Liver (tissue), 7 donors: ENCODE measurements at regions not wholly inside any gene's neighbourhood (a gene's known extent, or its start where the extent isn't known, plus 50 kb on each side); places are given as distances from the start of the nearest gene placed in this dataset.

Experiments
- DNase-seq: peaks from one replicate; pipeline ENCODE4 v3.0.0-alpha.2; 2017; ENCODE audit warnings: low spot score
- H3K27ac ChIP-seq, 2 donors: one replicate each; pipeline ENCODE4 v1.7.0; 2013; ENCODE audit warnings: inconsistent platforms in 2 of 2, low read length in 2 of 2, control low read depth in 1 of 2, low read depth in 1 of 2, mild to moderate bottlenecking in 1 of 2
- H3K27me3 ChIP-seq, 4 donors: one replicate each; pipeline versions ENCODE4 v1.6.1 to v1.7.0; 2013; ENCODE audit warnings: low read length in 3 of 4, inconsistent platforms in 1 of 4, mild to moderate bottlenecking in 1 of 4, moderate library complexity in 1 of 4; ENCODE audit not compliant: control insufficient read depth in 4 of 4, insufficient read depth in 4 of 4
- H3K36me3 ChIP-seq, 4 donors: one replicate each; pipeline versions ENCODE4 v1.6.1 to v1.7.0; 2013; ENCODE audit warnings: low read length in 3 of 4, mild to moderate bottlenecking in 3 of 4, low read depth in 1 of 4, moderate library complexity in 1 of 4; ENCODE audit not compliant: control insufficient read depth in 4 of 4, insufficient read depth in 3 of 4
- H3K4me1 ChIP-seq, 4 donors: one replicate each; pipeline versions ENCODE4 v1.6.1 to v1.7.0; 2013; ENCODE audit warnings: low read length in 3 of 4, mild to moderate bottlenecking in 3 of 4, moderate library complexity in 1 of 4; ENCODE audit not compliant: control insufficient read depth in 4 of 4, insufficient read depth in 4 of 4
- H3K4me3 ChIP-seq, 3 donors: one replicate each; pipeline versions ENCODE4 v1.6.1 to v1.7.0; 2013; ENCODE audit warnings: low read length in 3 of 3, control low read depth in 1 of 3, low read depth in 1 of 3, mild to moderate bottlenecking in 1 of 3
- H3K9ac ChIP-seq, 2 donors: one replicate each; pipeline ENCODE4 v1.7.0; 2013; ENCODE audit warnings: low read length in 2 of 2, mild to moderate bottlenecking in 2 of 2, moderate library complexity in 2 of 2, control low read depth in 1 of 2, low read depth in 1 of 2
- H3K9me3 ChIP-seq, 4 donors: one replicate each; pipeline versions ENCODE4 v1.6.1 to v1.7.0; 2013; ENCODE audit warnings: low read length in 3 of 4; ENCODE audit not compliant: control insufficient read depth in 4 of 4
- ATF3 ChIP-seq: IDR thresholded peaks from 2 replicates; pipeline ENCODE4 v1.6.1; 2016; ENCODE audit warnings: antibody characterized with exemption
- GABPA ChIP-seq, 2 donors: IDR thresholded peaks in 1 of 2; conservative IDR thresholded peaks in 1 of 2; 2 replicates each; pipeline ENCODE4 v1.6.1; 2016; ENCODE audit warnings: antibody characterized with exemption in 2 of 2, mild to moderate bottlenecking in 1 of 2, moderate library complexity in 1 of 2
- HNF4A ChIP-seq, 2 donors: conservative IDR thresholded peaks; 2 replicates each; pipeline ENCODE4 v1.6.1; 2016; ENCODE audit warnings: antibody characterized with exemption in 2 of 2, mild to moderate bottlenecking in 2 of 2
- HNF4G ChIP-seq: IDR thresholded peaks from 2 replicates; pipeline ENCODE4 v1.6.1; 2016; ENCODE audit warnings: antibody characterized with exemption
- NR2F2 ChIP-seq: IDR thresholded peaks from 2 replicates; pipeline ENCODE4 v1.6.1; 2016; ENCODE audit warnings: antibody characterized with exemption
- RAD21 ChIP-seq, 2 donors: IDR thresholded peaks; 2 replicates each; pipeline ENCODE4 v1.6.1; 2016; ENCODE audit warnings: antibody characterized with exemption in 2 of 2, mild to moderate bottlenecking in 2 of 2
- SP1 ChIP-seq: IDR thresholded peaks from 2 replicates; pipeline ENCODE4 v1.6.1; 2018; ENCODE audit warnings: antibody characterized with exemption, mild to moderate bottlenecking
- TAF1 ChIP-seq: conservative IDR thresholded peaks from 2 replicates; pipeline ENCODE4 v1.6.1; 2016; ENCODE audit warnings: antibody characterized with exemption, mild to moderate bottlenecking
- YY1 ChIP-seq: IDR thresholded peaks from 2 replicates; pipeline ENCODE4 v1.6.1; 2016; ENCODE audit warnings: antibody characterized with exemption, mild to moderate bottlenecking
- WGBS: extraction: QIAGEN DNeasy Blood & Tissue Kit; methylation state at CpG from one replicate; pipeline ENCODE4 v1.1.7; 2013; 5-methylcytosine and 5-hydroxymethylcytosine counted together
- TF ChIP-seq, protein P1 (sequence below): IDR thresholded peaks from 2 replicates; pipeline ENCODE4 v1.6.1; 2016; ENCODE audit warnings: antibody characterized with exemption, mild to moderate bottlenecking
- TF ChIP-seq, protein P2 (sequence below): IDR thresholded peaks from 2 replicates; pipeline ENCODE4 v1.6.1; 2016; ENCODE audit warnings: antibody characterized with exemption
- TF ChIP-seq, protein P3 (sequence below): IDR thresholded peaks from 2 replicates; pipeline ENCODE4 v1.6.1; 2016; ENCODE audit warnings: antibody characterized with exemption
- donor health status: healthy.
- donor health status: healthy.
- donor health status: healthy.
- donor health status: healthy.

GRCh38 chr10:6746782-6747181 is 166.7 kb upstream of the PRKCQ start:
- no peak overlapping the region for H3K9ac ChIP-seq
- no peaks in the 10 kb centered on the region for H3K27me3 ChIP-seq
- no peaks in the 10 kb centered on the region for H3K4me1 ChIP-seq
- 64% methylated on average over 5 of the region's 5 CpGs for WGBS
- no peak overlapping the region for H3K27ac ChIP-seq
- TF ChIP-seq NR2F2 (no peak), RAD21 (IDR thresholded peaks at IDR 0.05) (no peak), HNF4G (no peak), SP1 (no peak), TAF1 (no peak), GABPA (IDR thresholded peaks at IDR 0.05 in 1 of 2, conservative IDR thresholded peaks at IDR 0.05 in 1 of 2) (no peak), ATF3 (no peak)
- TF ChIP-seq, protein P1, sequence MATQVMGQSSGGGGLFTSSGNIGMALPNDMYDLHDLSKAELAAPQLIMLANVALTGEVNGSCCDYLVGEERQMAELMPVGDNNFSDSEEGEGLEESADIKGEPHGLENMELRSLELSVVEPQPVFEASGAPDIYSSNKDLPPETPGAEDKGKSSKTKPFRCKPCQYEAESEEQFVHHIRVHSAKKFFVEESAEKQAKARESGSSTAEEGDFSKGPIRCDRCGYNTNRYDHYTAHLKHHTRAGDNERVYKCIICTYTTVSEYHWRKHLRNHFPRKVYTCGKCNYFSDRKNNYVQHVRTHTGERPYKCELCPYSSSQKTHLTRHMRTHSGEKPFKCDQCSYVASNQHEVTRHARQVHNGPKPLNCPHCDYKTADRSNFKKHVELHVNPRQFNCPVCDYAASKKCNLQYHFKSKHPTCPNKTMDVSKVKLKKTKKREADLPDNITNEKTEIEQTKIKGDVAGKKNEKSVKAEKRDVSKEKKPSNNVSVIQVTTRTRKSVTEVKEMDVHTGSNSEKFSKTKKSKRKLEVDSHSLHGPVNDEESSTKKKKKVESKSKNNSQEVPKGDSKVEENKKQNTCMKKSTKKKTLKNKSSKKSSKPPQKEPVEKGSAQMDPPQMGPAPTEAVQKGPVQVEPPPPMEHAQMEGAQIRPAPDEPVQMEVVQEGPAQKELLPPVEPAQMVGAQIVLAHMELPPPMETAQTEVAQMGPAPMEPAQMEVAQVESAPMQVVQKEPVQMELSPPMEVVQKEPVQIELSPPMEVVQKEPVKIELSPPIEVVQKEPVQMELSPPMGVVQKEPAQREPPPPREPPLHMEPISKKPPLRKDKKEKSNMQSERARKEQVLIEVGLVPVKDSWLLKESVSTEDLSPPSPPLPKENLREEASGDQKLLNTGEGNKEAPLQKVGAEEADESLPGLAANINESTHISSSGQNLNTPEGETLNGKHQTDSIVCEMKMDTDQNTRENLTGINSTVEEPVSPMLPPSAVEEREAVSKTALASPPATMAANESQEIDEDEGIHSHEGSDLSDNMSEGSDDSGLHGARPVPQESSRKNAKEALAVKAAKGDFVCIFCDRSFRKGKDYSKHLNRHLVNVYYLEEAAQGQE = no peak
- TF ChIP-seq, protein P2, sequence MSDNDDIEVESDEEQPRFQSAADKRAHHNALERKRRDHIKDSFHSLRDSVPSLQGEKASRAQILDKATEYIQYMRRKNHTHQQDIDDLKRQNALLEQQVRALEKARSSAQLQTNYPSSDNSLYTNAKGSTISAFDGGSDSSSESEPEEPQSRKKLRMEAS = no peak
- TF ChIP-seq, protein P3, sequence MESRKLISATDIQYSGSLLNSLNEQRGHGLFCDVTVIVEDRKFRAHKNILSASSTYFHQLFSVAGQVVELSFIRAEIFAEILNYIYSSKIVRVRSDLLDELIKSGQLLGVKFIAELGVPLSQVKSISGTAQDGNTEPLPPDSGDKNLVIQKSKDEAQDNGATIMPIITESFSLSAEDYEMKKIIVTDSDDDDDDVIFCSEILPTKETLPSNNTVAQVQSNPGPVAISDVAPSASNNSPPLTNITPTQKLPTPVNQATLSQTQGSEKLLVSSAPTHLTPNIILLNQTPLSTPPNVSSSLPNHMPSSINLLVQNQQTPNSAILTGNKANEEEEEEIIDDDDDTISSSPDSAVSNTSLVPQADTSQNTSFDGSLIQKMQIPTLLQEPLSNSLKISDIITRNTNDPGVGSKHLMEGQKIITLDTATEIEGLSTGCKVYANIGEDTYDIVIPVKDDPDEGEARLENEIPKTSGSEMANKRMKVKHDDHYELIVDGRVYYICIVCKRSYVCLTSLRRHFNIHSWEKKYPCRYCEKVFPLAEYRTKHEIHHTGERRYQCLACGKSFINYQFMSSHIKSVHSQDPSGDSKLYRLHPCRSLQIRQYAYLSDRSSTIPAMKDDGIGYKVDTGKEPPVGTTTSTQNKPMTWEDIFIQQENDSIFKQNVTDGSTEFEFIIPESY = no peak
- no peaks in the 10 kb centered on the region for H3K36me3 ChIP-seq
- DNase-seq = no peak
- no peak overlapping the region for H3K4me3 ChIP-seq
- peaks cover 0 to 1% (median 0%) of the 10 kb centered on the region in 4 donors for H3K9me3 ChIP-seq

- no peak overlapping the region for H3K4me3 ChIP-seq
- H3K9ac ChIP-seq = no peak overlapping the region
- peaks cover 0 to 1% (median 0%) of the 10 kb centered on the region in 4 donors for H3K9me3 ChIP-seq
- WGBS = 76% methylated on average over 4 of the region's 4 CpGs
- DNase-seq = no peak
- TF ChIP-seq TAF1 = no peak
- TF ChIP-seq, protein P2 = no peak
- TF ChIP-seq HNF4A (conservative IDR thresholded peaks at IDR 0.05) = no peak
- TF ChIP-seq YY1 = no peak
- TF ChIP-seq SP1 = no peak
- TF ChIP-seq, protein P3 = no peak
- H3K36me3 ChIP-seq = no peaks in the 10 kb centered on the region
- no peak overlapping the region for H3K27ac ChIP-seq
- H3K27me3 ChIP-seq = no peaks in the 10 kb centered on the region
- no peaks in the 10 kb centered on the region for H3K4me1 ChIP-seq
Observed at GRCh38 chr10:6743291-6743849, 163.3 kb upstream of the PRKCQ start.
